H1 (cell line): ENCODE measurements at regions not wholly inside any gene's neighbourhood (a gene's known extent, or its start where the extent isn't known, plus 50 kb on each side); places are given as distances from the start of the nearest gene placed in this dataset.

ENCODE experiments used
- CEBPB ChIP-seq: IDR thresholded peaks from 2 replicates; pipeline ENCODE4 v1.6.1; 2012; ENCODE audit warnings: low read depth, low read length
- E2F6 ChIP-seq: IDR thresholded peaks from 2 replicates; pipeline ENCODE4 v1.6.1; 2012; ENCODE audit warnings: inconsistent platforms
- RAD21 ChIP-seq, 2 experiments: IDR thresholded peaks in 1 of 2; conservative IDR thresholded peaks in 1 of 2; 2 replicates each; pipeline ENCODE4 v1.6.1; 2011; ENCODE audit warnings: low read depth in 2 of 2, low read length in 2 of 2, improper control_type of control experiment in 1 of 2, inconsistent platforms in 1 of 2, mild to moderate bottlenecking in 1 of 2, moderate library complexity in 1 of 2
- SIN3A ChIP-seq, 2 experiments: IDR thresholded peaks in 1 of 2; conservative IDR thresholded peaks in 1 of 2; 2 replicates each; pipeline ENCODE4 v1.6.1; 2011 to 2012; ENCODE audit warnings: low read length in 2 of 2, improper control_type of control experiment in 1 of 2, low read depth in 1 of 2, mild to moderate bottlenecking in 1 of 2
- SIRT6 ChIP-seq: IDR thresholded peaks from one replicate; pipeline ENCODE4 v1.7.1; 2012; ENCODE audit warnings: low read length, inconsistent platforms

- TF ChIP-seq SIN3A (conservative IDR thresholded peaks at IDR 0.05 in 1 of 2, IDR thresholded peaks at IDR 0.05 in 1 of 2; ENCODE audit: low read depth in 1 of 2, low read length in 2 of 2) (no peak), CEBPB (no peak), E2F6 (no peak), RAD21 (IDR thresholded peaks at IDR 0.05 in 1 of 2, conservative IDR thresholded peaks at IDR 0.05 in 1 of 2; ENCODE audit: low read depth in 2 of 2, low read length in 2 of 2) (no peak), SIRT6 (no peak)
Observed at GRCh38 chr16:5895137-5895536, 797.5 kb upstream of the EEF2KMT start (continued).
